Gastrocnemius medialis (tissue), 4 donors: ENCODE measurements at regions not wholly inside any gene's neighbourhood (a gene's known extent, or its start where the extent isn't known, plus 50 kb on each side); places are given as distances from the start of the nearest gene placed in this dataset.

Experiments
- ATAC-seq, 2 donors: fragments of 150-250 bp; one replicate each; pipeline ENCODE4 v1.9.1; 2016
- DNase-seq, 2 donors: peaks; one replicate each; pipeline ENCODE4 v3.0.0-alpha.2; 2019
- H3K27ac ChIP-seq, 4 donors: fragments of 200-600 bp; sonication (generic); 1 replicate in 1 of 4; 2 replicates in 3 of 4; pipeline ENCODE4 v1.5.1; 2016 to 2018; ENCODE audit warnings: mild to moderate bottlenecking in 2 of 4, moderate library complexity in 1 of 4
- H3K27me3 ChIP-seq, 3 donors: fragments of 200-600 bp; sonication (generic) in 2 of 3; 1 replicate in 1 of 3; 2 replicates in 2 of 3; pipeline versions ENCODE4 v1.5.1 to v1.6.0; 2016 to 2019; ENCODE audit warnings: mild to moderate bottlenecking in 1 of 3, moderate library complexity in 1 of 3
- H3K36me3 ChIP-seq, 2 donors: fragments of 200-600 bp; sonication (generic) in 1 of 2; one replicate each; pipeline ENCODE4 v1.5.1; 2017 to 2018
- H3K4me1 ChIP-seq, 2 donors: fragments of 200-600 bp; sonication (generic) in 1 of 2; one replicate each; pipeline ENCODE4 v1.5.1; 2016 to 2017; ENCODE audit warnings: mild to moderate bottlenecking in 2 of 2
- H3K4me3 ChIP-seq, 4 donors: fragments of 200-600 bp; sonication (generic) in 3 of 4; 1 replicate in 1 of 4; 2 replicates in 3 of 4; pipeline ENCODE4 v1.5.1; 2016 to 2019; ENCODE audit warnings: mild to moderate bottlenecking in 2 of 4
- H3K9me3 ChIP-seq, 3 donors: fragments of 200-600 bp; sonication (generic) in 2 of 3; 1 replicate in 1 of 3; 2 replicates in 2 of 3; pipeline ENCODE4 v1.5.1; 2016 to 2019
- POLR2A ChIP-seq, 2 donors: fragments of 450-650 bp; IDR thresholded peaks; one replicate each; pipeline ENCODE4 v1.6.1; 2017; ENCODE audit warnings: antibody characterized with exemption in 2 of 2, mild to moderate bottlenecking in 2 of 2, moderate library complexity in 2 of 2
- in situ Hi-C, 4 donors: fragments of 200-750 bp; cut with MboI; loops; one replicate each; pipeline versions ENCODE4 v1.15.0 to v1.8.0; 2017; ENCODE audit warnings: low sequenced_read_pairs in 4 of 4
- intact Hi-C: fragments of 100-400 bp; cut with DNase I; formaldehyde crosslinking; loops from one replicate; pipeline ENCODE4 v1.15.1; 2023; ENCODE audit warnings: low total_unique reads
- TF ChIP-seq, protein P1 (sequence below), 5 experiments: fragments of 450-650 bp in 3 of 5; fragments of 200-600 bp in 2 of 5; sonication (generic) in 2 of 5; IDR thresholded peaks in 4 of 5; conservative IDR thresholded peaks in 1 of 5; 1 replicate in 4 of 5; 2 replicates in 1 of 5; pipeline ENCODE4 v1.5.1; 2016 to 2019; ENCODE audit warnings: antibody characterized with exemption in 5 of 5, mild to moderate bottlenecking in 3 of 5, moderate library complexity in 3 of 5

DNA sequence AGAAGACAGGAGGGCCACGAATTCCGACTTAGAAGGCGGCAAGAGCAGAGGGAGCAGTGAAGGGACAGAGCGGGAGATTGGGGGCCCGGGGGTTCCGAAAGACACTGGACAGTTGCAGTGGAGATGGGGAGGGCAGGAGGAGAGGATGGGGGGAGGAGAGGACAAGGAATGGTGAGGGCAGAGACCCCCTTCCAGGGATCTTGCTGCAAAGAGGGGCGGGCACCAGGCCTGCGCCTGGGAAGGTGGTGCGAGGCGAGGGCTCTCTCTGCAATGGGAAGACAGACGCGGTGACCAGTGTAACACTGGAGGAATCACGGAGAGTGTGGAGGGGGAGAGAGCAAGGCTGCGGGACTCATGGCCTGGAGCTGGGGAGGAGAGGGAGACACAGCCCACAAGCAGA, 185.2 kb downstream of the RBFOX3 start:
- Histone ChIP-seq H3K9me3 (no peaks in the 10 kb centered on the region), H3K36me3 (no peaks in the 10 kb centered on the region), H3K4me3 (no peak overlapping the region), H3K4me1 (no peaks in the 10 kb centered on the region), H3K27me3 (peaks cover 10 to 21% (median 13%) of the 10 kb centered on the region in 3 donors), H3K27ac (no peak overlapping the region)
- no peak for TF ChIP-seq POLR2A (IDR thresholded peaks at IDR 0.05)
- TF ChIP-seq, protein P1, sequence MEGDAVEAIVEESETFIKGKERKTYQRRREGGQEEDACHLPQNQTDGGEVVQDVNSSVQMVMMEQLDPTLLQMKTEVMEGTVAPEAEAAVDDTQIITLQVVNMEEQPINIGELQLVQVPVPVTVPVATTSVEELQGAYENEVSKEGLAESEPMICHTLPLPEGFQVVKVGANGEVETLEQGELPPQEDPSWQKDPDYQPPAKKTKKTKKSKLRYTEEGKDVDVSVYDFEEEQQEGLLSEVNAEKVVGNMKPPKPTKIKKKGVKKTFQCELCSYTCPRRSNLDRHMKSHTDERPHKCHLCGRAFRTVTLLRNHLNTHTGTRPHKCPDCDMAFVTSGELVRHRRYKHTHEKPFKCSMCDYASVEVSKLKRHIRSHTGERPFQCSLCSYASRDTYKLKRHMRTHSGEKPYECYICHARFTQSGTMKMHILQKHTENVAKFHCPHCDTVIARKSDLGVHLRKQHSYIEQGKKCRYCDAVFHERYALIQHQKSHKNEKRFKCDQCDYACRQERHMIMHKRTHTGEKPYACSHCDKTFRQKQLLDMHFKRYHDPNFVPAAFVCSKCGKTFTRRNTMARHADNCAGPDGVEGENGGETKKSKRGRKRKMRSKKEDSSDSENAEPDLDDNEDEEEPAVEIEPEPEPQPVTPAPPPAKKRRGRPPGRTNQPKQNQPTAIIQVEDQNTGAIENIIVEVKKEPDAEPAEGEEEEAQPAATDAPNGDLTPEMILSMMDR (IDR thresholded peaks at IDR 0.05 in 4 of 5, conservative IDR thresholded peaks at IDR 0.05 in 1 of 5) = no peak
- ATAC-seq (no peak), DNase-seq (no peak)
- in situ Hi-C loops (no loop called here), intact Hi-C loops (no loop called here)

DNA sequence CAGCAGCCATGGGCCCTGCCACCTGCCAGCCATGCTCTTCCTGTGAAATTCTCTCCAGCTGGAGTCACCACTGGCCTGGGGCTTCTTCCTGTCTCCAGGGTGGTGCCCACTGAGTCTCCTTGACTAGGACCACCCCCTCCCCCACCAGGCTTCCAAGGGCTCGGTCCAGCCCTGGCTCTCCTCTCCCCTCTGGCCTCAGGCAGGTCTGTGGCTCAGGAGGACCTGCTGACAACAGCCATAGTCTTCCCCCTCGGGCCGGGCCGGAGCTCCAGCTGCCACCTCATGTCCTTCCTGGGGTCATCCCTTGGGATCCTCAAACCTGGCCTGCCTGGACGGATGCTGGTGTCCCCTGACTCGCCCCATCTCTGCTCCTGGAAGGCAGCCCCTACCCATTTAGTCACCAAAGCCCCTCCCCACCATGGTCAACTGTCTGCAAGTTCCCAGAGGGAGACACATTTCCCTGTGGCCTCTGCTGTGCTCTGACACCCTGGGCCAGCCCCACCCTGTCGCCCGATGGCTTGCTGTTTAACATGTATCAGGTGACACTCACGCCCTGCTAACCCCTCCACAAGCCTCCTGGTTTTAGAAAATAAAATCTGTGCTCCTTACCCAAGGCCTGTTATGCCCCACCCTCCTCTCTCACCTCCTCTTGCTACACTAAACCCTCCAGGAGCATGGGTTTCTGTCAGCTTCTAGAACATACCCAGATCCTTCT, 186.2 kb downstream of the RBFOX3 start:
- Histone ChIP-seq H3K4me3 (no peak overlapping the region), H3K27me3 (peaks cover 10 to 17% (median 14%) of the 10 kb centered on the region in 3 donors), H3K9me3 (no peaks in the 10 kb centered on the region), H3K4me1 (no peaks in the 10 kb centered on the region), H3K27ac (no peak overlapping the region), H3K36me3 (no peaks in the 10 kb centered on the region)
- in situ Hi-C loops (no loop called here), intact Hi-C loops (no loop called here)
- DNase-seq (no peak), ATAC-seq (no peak)
- TF ChIP-seq, protein P1 (IDR thresholded peaks at IDR 0.05 in 4 of 5, conservative IDR thresholded peaks at IDR 0.05 in 1 of 5) = no peak
- TF ChIP-seq POLR2A (IDR thresholded peaks at IDR 0.05) = no peak

DNA sequence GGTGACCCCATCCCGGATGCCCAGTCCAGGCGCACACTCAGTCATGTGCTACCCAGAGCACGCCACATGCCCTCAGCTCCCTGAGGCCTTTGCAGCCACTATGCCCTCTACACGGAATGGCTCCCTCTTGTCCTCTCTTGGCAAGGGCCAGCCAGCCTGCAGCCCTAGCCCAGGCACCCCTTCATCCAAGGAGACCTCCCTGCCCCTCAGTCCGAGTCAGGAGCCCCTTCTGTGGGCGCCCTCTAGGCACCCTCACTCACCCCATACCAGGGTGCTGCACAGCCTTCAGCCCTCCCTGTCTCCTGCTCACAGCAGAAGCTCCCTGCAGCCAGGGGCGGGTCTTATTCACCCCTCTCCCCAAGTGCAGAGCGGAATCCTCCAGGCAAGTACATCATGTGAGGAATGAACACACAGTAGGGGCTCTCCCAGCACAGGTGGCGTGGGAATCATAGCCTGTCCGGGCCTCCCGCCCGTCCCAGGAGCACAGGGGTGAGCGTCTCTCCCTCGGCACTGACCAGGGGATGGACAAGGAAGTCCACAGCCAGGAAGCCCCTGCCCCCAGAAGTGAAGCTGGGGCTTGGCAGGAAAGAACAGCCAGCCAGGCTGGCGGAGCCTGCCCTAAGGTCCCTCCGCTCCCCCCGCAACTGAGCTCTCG, 186.9 kb downstream of the RBFOX3 start:
- DNase-seq = no peak

GRCh38 chr17:79422236-79422635, 188.6 kb downstream of the RBFOX3 start:
- Histone ChIP-seq H3K9me3 (no peaks in the 10 kb centered on the region), H3K4me1 (no peaks in the 10 kb centered on the region), H3K36me3 (no peaks in the 10 kb centered on the region), H3K4me3 (no peak overlapping the region), H3K27ac (no peak overlapping the region), H3K27me3 (peaks cover 12 to 24% (median 14%) of the 10 kb centered on the region in 3 donors)
- DNase-seq (no peak), ATAC-seq (no peak)
- TF ChIP-seq, protein P1 (IDR thresholded peaks at IDR 0.05 in 4 of 5, conservative IDR thresholded peaks at IDR 0.05 in 1 of 5) = no peak
- no peak for TF ChIP-seq POLR2A (IDR thresholded peaks at IDR 0.05)
- in situ Hi-C loops (no loop called here), intact Hi-C loops (no loop called here)

More for the DNA sequence above, 186.9 kb downstream of the RBFOX3 start:
- Histone ChIP-seq H3K27ac (no peak overlapping the region), H3K36me3 (no peaks in the 10 kb centered on the region), H3K4me3 (no peak overlapping the region), H3K27me3 (peaks cover 8 to 17% (median 14%) of the 10 kb centered on the region in 3 donors), H3K4me1 (no peaks in the 10 kb centered on the region), H3K9me3 (no peaks in the 10 kb centered on the region)
- no peak for TF ChIP-seq POLR2A (IDR thresholded peaks at IDR 0.05)
- TF ChIP-seq, protein P1 (IDR thresholded peaks at IDR 0.05 in 4 of 5, conservative IDR thresholded peaks at IDR 0.05 in 1 of 5) = no peak
- in situ Hi-C loops (no loop called here), intact Hi-C loops (no loop called here)
- no peak for ATAC-seq
